OCI-LY1 (cell line): ENCODE measurements at regions not wholly inside any gene's neighbourhood (a gene's known extent, or its start where the extent isn't known, plus 50 kb on each side); places are given as distances from the start of the nearest gene placed in this dataset.

Source experiments
- EZH2 ChIP-seq: fragments of 200-600 bp; sonication (generic), shearing (Covaris generic); IDR thresholded peaks from 2 replicates; pipeline ENCODE4 v1.8.0; 2017; ENCODE audit warnings: borderline replicate concordance, mixed run types, mild to moderate bottlenecking, antibody characterized with exemption, low read length, moderate library complexity, mixed read lengths
- TF ChIP-seq, protein P1 (sequence below): fragments of 200-600 bp; sonication (generic), shearing (Covaris generic); IDR thresholded peaks from 2 replicates; pipeline ENCODE4 v1.5.1; 2017; ENCODE audit warnings: mild to moderate bottlenecking, antibody characterized with exemption, low read length, moderate library complexity, mixed read lengths

DNA sequence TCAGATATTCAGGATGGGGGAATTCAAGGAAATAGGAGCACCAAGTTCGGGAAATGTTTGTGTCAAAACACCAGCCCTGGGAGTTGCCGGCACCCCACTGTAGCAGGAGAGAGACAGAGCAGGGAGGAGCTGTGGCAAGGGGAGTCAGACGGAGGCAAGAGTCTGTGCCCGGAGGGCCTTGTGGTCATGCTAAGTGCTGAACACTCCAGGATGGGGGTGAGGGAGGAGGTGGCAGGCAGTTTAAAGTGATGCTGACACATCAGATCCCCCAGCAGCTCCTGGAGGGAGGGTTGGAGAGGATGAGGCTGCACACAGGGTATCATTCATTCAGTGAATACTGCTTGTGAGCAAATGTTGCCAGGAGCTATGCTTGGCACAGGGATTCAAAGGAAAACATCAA, 150.3 kb upstream of the ETV3 start:
- TF ChIP-seq, protein P1, sequence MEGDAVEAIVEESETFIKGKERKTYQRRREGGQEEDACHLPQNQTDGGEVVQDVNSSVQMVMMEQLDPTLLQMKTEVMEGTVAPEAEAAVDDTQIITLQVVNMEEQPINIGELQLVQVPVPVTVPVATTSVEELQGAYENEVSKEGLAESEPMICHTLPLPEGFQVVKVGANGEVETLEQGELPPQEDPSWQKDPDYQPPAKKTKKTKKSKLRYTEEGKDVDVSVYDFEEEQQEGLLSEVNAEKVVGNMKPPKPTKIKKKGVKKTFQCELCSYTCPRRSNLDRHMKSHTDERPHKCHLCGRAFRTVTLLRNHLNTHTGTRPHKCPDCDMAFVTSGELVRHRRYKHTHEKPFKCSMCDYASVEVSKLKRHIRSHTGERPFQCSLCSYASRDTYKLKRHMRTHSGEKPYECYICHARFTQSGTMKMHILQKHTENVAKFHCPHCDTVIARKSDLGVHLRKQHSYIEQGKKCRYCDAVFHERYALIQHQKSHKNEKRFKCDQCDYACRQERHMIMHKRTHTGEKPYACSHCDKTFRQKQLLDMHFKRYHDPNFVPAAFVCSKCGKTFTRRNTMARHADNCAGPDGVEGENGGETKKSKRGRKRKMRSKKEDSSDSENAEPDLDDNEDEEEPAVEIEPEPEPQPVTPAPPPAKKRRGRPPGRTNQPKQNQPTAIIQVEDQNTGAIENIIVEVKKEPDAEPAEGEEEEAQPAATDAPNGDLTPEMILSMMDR, result no peak
- no peak for TF ChIP-seq EZH2
